ENCODE measurements at regions not wholly inside any gene's neighbourhood (a gene's known extent, or its start where the extent isn't known, plus 50 kb on each side); places are given as distances from the start of the nearest gene placed in this dataset.

- Histone ChIP-seq H3K4me1 (replicated peaks in 1 of 2; ENCODE audit: control insufficient read depth in 2 of 2, insufficient read depth in 2 of 2, low read length in 2 of 2) (no peaks in the 10 kb centered on the region), H3K27ac (ENCODE audit: extremely low read depth, low read depth, low read length) (no peak overlapping the region), H2AFZ (ENCODE audit: low read depth, low read length) (no peak overlapping the region), H3K4me3 (no peak overlapping the region), H3K27me3 (ENCODE audit: control insufficient read depth in 2 of 2, insufficient read depth in 2 of 2, low read length in 2 of 2) (no peaks in the 10 kb centered on the region), H3K9me3 (replicated peaks; ENCODE audit: control insufficient read depth, insufficient read depth, low read depth, low read length) (no peaks in the 10 kb centered on the region), H4K20me1 (replicated peaks; ENCODE audit: control insufficient read depth, insufficient read depth, low read length) (no peaks in the 10 kb centered on the region), H3K9me1 (ENCODE audit: control insufficient read depth, insufficient read depth, low read length) (no peaks in the 10 kb centered on the region), H3K36me3 (ENCODE audit: control insufficient read depth, insufficient read depth, low read length) (no peaks in the 10 kb centered on the region), H3K79me2 (ENCODE audit: control insufficient read depth, insufficient read depth, low read length) (no peaks in the 10 kb centered on the region), H3K4me2 (ENCODE audit: insufficient read depth, low read length) (no peak overlapping the region), H3K9ac (ENCODE audit: insufficient read depth in 1 of 2, low read depth in 2 of 2, low read length in 2 of 2) (no peak overlapping the region)
- in situ Hi-C loops (cut with MboI) (no loop called here), intact Hi-C loops (cut with micrococcal nuclease) (loop anchor here (10.0 kb wide), 1 partner anchor 287 kb away; no protein-coding TSS in a partner anchor)
- TF ChIP-seq CBX5 (IDR thresholded peaks at IDR 0.05; ENCODE audit: borderline replicate concordance, low read depth): no peak
- no peak for TF ChIP-seq ZBTB1 (CRISPR knock-in tag; IDR thresholded peaks at IDR 0.05; ENCODE audit: borderline replicate concordance, low read depth)
- ATAC-seq: no peak
- no peak for DNase-seq (ENCODE audit: extremely low read depth in 1 of 4, low spot score in 3 of 4)
- BruUV-seq (replicated peaks): no TSS peak
- CTCF ChIA-PET (ENCODE audit: low intra/inter-chr PET ratio): no interaction called here
- 4% methylated on average over 3 of the region's 4 CpGs for WGBS (ENCODE audit: insufficient coverage, low coverage, missing lambda C conversion rate)
- POLR2A ChIA-PET: no interaction called here
- FAIRE-seq: no peak
Observed at GRCh38 chr21:17671733-17672132, 59.0 kb upstream of the BTG3 start.

GRCh38 chr21:17668479-17669140 lies 55.9 kb upstream of the BTG3 start:
- no peaks in the 10 kb centered on the region for H3K9me3 ChIP-seq (replicated peaks; ENCODE audit: control insufficient read depth, insufficient read depth, low read depth, low read length)
- ChIA-PET CTCF (ENCODE audit: low intra/inter-chr PET ratio) (no interaction called here), POLR2A (no interaction called here)
- no peak overlapping the region for H3K27ac ChIP-seq (ENCODE audit: extremely low read depth, low read depth, low read length)
- no peak overlapping the region for H3K4me2 ChIP-seq (ENCODE audit: insufficient read depth, low read length)
- no peaks in the 10 kb centered on the region for H3K79me2 ChIP-seq (ENCODE audit: control insufficient read depth, insufficient read depth, low read length)
- no peak for DNase-seq (ENCODE audit: extremely low read depth in 1 of 4, low spot score in 3 of 4)
- no TSS peak for BruUV-seq (replicated peaks)
- no peaks in the 10 kb centered on the region for H3K27me3 ChIP-seq (ENCODE audit: control insufficient read depth in 2 of 2, insufficient read depth in 2 of 2, low read length in 2 of 2)
- no peak for FAIRE-seq
- intact Hi-C loops (cut with micrococcal nuclease): no loop called here
- no peaks in the 10 kb centered on the region for H3K36me3 ChIP-seq (ENCODE audit: control insufficient read depth, insufficient read depth, low read length)
- H4K20me1 ChIP-seq (replicated peaks; ENCODE audit: control insufficient read depth, insufficient read depth, low read length): no peaks in the 10 kb centered on the region
- no peak overlapping the region for H2AFZ ChIP-seq (ENCODE audit: low read depth, low read length)
- H3K4me3 ChIP-seq: no peak overlapping the region
- ATAC-seq: no peak
- no peaks in the 10 kb centered on the region for H3K4me1 ChIP-seq (replicated peaks in 1 of 2; ENCODE audit: control insufficient read depth in 2 of 2, insufficient read depth in 2 of 2, low read length in 2 of 2)
- 0% methylated on average over 5 of the region's 5 CpGs for WGBS (ENCODE audit: insufficient coverage, low coverage, missing lambda C conversion rate)
- in situ Hi-C loops (cut with MboI): no loop called here
- no peaks in the 10 kb centered on the region for H3K9me1 ChIP-seq (ENCODE audit: control insufficient read depth, insufficient read depth, low read length)
- H3K9ac ChIP-seq (ENCODE audit: insufficient read depth in 1 of 2, low read depth in 2 of 2, low read length in 2 of 2): no peak overlapping the region
- TF ChIP-seq ZNF583 (CRISPR knock-in tag; IDR thresholded peaks at IDR 0.05) (no peak), HMG20A (CRISPR knock-in tag; conservative IDR thresholded peaks at IDR 0.05) (no peak), ARID3A (IDR thresholded peaks at IDR 0.05; ENCODE audit: borderline replicate concordance, low read depth, low read length) (no peak), TRIM25 (IDR thresholded peaks at IDR 0.05; ENCODE audit: borderline replicate concordance) (no peak), ZSCAN32 (CRISPR knock-in tag; IDR thresholded peaks at IDR 0.05) (no peak), STAT6 (CRISPR knock-in tag; IDR thresholded peaks at IDR 0.05) (no peak), ZNF217 (CRISPR knock-in tag; IDR thresholded peaks at IDR 0.05) (no peak), CREM (IDR thresholded peaks at IDR 0.05; ENCODE audit: low read depth) (no peak)
